Pancreas (tissue), 10 donors: ENCODE measurements at regions not wholly inside any gene's neighbourhood (a gene's known extent, or its start where the extent isn't known, plus 50 kb on each side); places are given as distances from the start of the nearest gene placed in this dataset.

Source experiments
- ATAC-seq, 4 donors: fragments of 200-7000 bp; cut with Tn5 transposase; one replicate each; pipeline versions ENCODE4 v1.8.0 to v1.9.1; 2020; ENCODE audit warnings: mild to moderate bottlenecking in 4 of 4, moderate library complexity in 4 of 4
- DNase-seq, 6 donors: peaks; one replicate each; pipeline ENCODE4 v3.0.0-alpha.2; 2020
- FAIRE-seq: peaks from 2 replicates; lab custom pipeline; 2012; peaks lifted over from hg19 to GRCh38; lab: Jason Lieb, UNC
- H3K27ac ChIP-seq, 4 donors: fragments of 200-600 bp; sonication (generic); 1 replicate in 3 of 4; 2 replicates in 1 of 4; pipeline versions ENCODE4 v1.5.0 to v1.8.0; 2020
- H3K27me3 ChIP-seq, 4 donors: fragments of 200-600 bp; one replicate each; pipeline ENCODE4 v1.8.0; 2021
- H3K36me3 ChIP-seq, 3 donors: fragments of 200-600 bp; sonication (generic) in 1 of 3; one replicate each; pipeline versions ENCODE4 v1.5.0 to v1.8.0; 2020 to 2021
- H3K4me1 ChIP-seq, 3 donors: fragments of 200-600 bp; one replicate each; pipeline ENCODE4 v1.8.0; 2021
- H3K4me3 ChIP-seq, 4 donors: fragments of 200-600 bp; sonication (generic) in 2 of 4; one replicate each; pipeline versions ENCODE4 v1.5.0 to v1.8.0; 2020 to 2021
- H3K9me3 ChIP-seq, 4 donors: fragments of 200-600 bp; one replicate each; pipeline ENCODE4 v1.8.0; 2021
- CTCF ChIP-seq, 4 donors: fragments of 200-600 bp; sonication (generic) in 3 of 4; IDR thresholded peaks; one replicate each; pipeline versions ENCODE4 v1.5.0 to v1.8.0; 2021; ENCODE audit warnings: antibody characterized with exemption in 4 of 4
- WGBS, 2 donors: extraction: QIAGEN DNeasy Blood & Tissue Kit; methylation state at CpG; one replicate each; pipeline ENCODE4 v1.1.7; 2013; 5-methylcytosine and 5-hydroxymethylcytosine counted together
- intact Hi-C, 3 donors: fragments of 100-400 bp; cut with DNase I; formaldehyde crosslinking; loops; one replicate each; pipeline versions ENCODE4 v1.11.1 to v1.14.2; 2022
- donor health status: healthy with polysubstance abuse.
- donor health status: DM: no; HTN: no; CAD: no; lungs with moderate emphysema.
- donor health status: DM: no; HTN: no; CAD: no.
- donor health status: control.
- donor health status: control.
- donor health status: Bipolar disorder and iron deficiency.
- donor health status: DM: yes; HTN: yes; CAD: no.
- donor health status: DM: no; HTN: no; CAD: no.
- donor health status: DM: no; HTN: no; CAD: no.
- donor health status: DM: yes; HTN: yes; CAD: no.

GRCh38 chr3:127475975-127476705, 114.4 kb downstream of the TPRA1 start:
- no peaks in the 10 kb centered on the region for H3K36me3 ChIP-seq
- intact Hi-C loops, result no loop called here
- peak in 1 of 6 donors; percentile 15 for DNase-seq
- H3K27me3 ChIP-seq, result no peaks in the 10 kb centered on the region
- H3K27ac ChIP-seq, result no peak overlapping the region
- no peak overlapping the region for H3K4me3 ChIP-seq
- ATAC-seq, result no peak
- no peak for FAIRE-seq
- no peak for TF ChIP-seq CTCF (IDR thresholded peaks at IDR 0.05)
- H3K4me1 ChIP-seq, result no peaks in the 10 kb centered on the region
- 66 to 70% methylated on average over 6 of the region's 6 CpGs for WGBS, 2 donors
- H3K9me3 ChIP-seq, result no peaks in the 10 kb centered on the region

GRCh38 chr3:127475391-127475790, 115.1 kb downstream of the TPRA1 start:
- Histone ChIP-seq H3K27me3 (no peaks in the 10 kb centered on the region), H3K4me1 (no peaks in the 10 kb centered on the region), H3K36me3 (no peaks in the 10 kb centered on the region), H3K27ac (no peak overlapping the region), H3K4me3 (no peak overlapping the region), H3K9me3 (no peaks in the 10 kb centered on the region)
- FAIRE-seq (no peak), ATAC-seq (no peak), DNase-seq (peak in 1 of 6 donors; percentile 29)
- intact Hi-C loops, result no loop called here
- TF ChIP-seq CTCF (IDR thresholded peaks at IDR 0.05), result no peak
- WGBS, 2 donors, result 69 to 78% methylated on average over 7 of the region's 7 CpGs

GRCh38 chr3:127473244-127474024, 117.1 kb downstream of the TPRA1 start:
- ATAC-seq (peak in 1 of 4 donors; percentile 31), DNase-seq (peak in 1 of 6 donors; percentile 51), FAIRE-seq (no peak)
- H3K27ac ChIP-seq, result no peak overlapping the region
- H3K27me3 ChIP-seq, result no peaks in the 10 kb centered on the region
- H3K9me3 ChIP-seq, result no peaks in the 10 kb centered on the region
- no peaks in the 10 kb centered on the region for H3K4me1 ChIP-seq
- H3K36me3 ChIP-seq, result no peaks in the 10 kb centered on the region
- intact Hi-C loops, result no loop called here
- TF ChIP-seq CTCF (IDR thresholded peaks at IDR 0.05), result no peak
- no peak overlapping the region for H3K4me3 ChIP-seq
- 60 to 65% methylated on average over 10 of the region's 10 CpGs for WGBS, 2 donors

- H3K36me3 ChIP-seq, result no peaks in the 10 kb centered on the region
- FAIRE-seq (no peak), DNase-seq (peak in 1 of 6 donors; percentile 48), ATAC-seq (no peak)
- no peaks in the 10 kb centered on the region for H3K9me3 ChIP-seq
- no peaks in the 10 kb centered on the region for H3K4me1 ChIP-seq
- no peak overlapping the region for H3K27ac ChIP-seq
- no peaks in the 10 kb centered on the region for H3K27me3 ChIP-seq
- no peak for TF ChIP-seq CTCF (IDR thresholded peaks at IDR 0.05)
- intact Hi-C loops, result no loop called here
- H3K4me3 ChIP-seq, result no peak overlapping the region
- 77 to 78% methylated on average over 11 of the region's 11 CpGs for WGBS, 2 donors
These were observed 118.0 kb downstream of the TPRA1 start for GRCh38 chr3:127472506-127472905.

- intact Hi-C loops, result no loop called here
These were observed 119.4 kb downstream of the TPRA1 start for GRCh38 chr3:127471142-127471541.

More at GRCh38 chr3:127471142-127471541, 119.4 kb downstream of the TPRA1 start:
- FAIRE-seq (no peak), DNase-seq (no peak), ATAC-seq (no peak)
- H3K9me3 ChIP-seq, result no peaks in the 10 kb centered on the region
- TF ChIP-seq CTCF (IDR thresholded peaks at IDR 0.05), result no peak
- H3K4me3 ChIP-seq, result no peak overlapping the region
- H3K27me3 ChIP-seq, result no peaks in the 10 kb centered on the region
- no peaks in the 10 kb centered on the region for H3K36me3 ChIP-seq
- no peaks in the 10 kb centered on the region for H3K4me1 ChIP-seq
- H3K27ac ChIP-seq, result no peak overlapping the region
- WGBS, 2 donors, result 45 to 54% methylated on average over 5 of the region's 5 CpGs
